ENCODE measurements at regions not wholly inside any gene's neighbourhood (a gene's known extent, or its start where the extent isn't known, plus 50 kb on each side); places are given as distances from the start of the nearest gene placed in this dataset.

DNA sequence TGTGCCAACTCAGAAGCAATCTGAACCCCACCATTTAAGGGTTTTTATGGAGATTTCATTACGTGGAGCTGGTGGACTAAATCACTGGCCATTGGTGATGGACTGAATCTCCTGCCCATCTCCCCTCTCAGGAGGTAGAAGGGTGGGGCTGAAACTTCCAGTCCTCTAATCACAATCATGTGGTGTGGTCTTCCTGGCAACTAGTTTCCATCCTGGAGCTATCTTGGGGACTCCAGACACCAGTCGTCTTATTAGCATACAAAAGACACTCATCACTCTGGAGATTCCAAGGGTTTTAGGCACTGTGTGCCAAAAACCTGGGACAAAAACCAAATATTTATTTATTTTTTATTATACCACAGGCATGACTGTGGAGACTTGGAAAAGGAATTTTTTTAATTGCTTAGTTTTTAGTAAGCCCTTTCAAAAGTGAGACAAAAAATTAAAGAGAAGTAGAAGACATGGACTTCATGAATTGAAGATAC, 203.6 kb downstream of the WNT5A start:
- Mint-ChIP-seq H3K27me3 (ENCODE audit: unreplicated experiment) (no peaks in the 10 kb centered on the region), H3K27ac (ENCODE audit: unreplicated experiment) (no peak overlapping the region), H3K9me3 (ENCODE audit: unreplicated experiment) (peaks cover 13% of the 10 kb centered on the region), H3K4me3 (ENCODE audit: unreplicated experiment) (no peak overlapping the region), H3K4me1 (ENCODE audit: unreplicated experiment) (no peaks in the 10 kb centered on the region), H3K36me3 (ENCODE audit: unreplicated experiment) (no peaks in the 10 kb centered on the region)
- TF ChIP-seq, protein P1, sequence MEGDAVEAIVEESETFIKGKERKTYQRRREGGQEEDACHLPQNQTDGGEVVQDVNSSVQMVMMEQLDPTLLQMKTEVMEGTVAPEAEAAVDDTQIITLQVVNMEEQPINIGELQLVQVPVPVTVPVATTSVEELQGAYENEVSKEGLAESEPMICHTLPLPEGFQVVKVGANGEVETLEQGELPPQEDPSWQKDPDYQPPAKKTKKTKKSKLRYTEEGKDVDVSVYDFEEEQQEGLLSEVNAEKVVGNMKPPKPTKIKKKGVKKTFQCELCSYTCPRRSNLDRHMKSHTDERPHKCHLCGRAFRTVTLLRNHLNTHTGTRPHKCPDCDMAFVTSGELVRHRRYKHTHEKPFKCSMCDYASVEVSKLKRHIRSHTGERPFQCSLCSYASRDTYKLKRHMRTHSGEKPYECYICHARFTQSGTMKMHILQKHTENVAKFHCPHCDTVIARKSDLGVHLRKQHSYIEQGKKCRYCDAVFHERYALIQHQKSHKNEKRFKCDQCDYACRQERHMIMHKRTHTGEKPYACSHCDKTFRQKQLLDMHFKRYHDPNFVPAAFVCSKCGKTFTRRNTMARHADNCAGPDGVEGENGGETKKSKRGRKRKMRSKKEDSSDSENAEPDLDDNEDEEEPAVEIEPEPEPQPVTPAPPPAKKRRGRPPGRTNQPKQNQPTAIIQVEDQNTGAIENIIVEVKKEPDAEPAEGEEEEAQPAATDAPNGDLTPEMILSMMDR (IDR thresholded peaks at IDR 0.05) = no peak
- DNase-seq (ENCODE audit: extremely low spot score, unreplicated experiment) = no peak

DNA sequence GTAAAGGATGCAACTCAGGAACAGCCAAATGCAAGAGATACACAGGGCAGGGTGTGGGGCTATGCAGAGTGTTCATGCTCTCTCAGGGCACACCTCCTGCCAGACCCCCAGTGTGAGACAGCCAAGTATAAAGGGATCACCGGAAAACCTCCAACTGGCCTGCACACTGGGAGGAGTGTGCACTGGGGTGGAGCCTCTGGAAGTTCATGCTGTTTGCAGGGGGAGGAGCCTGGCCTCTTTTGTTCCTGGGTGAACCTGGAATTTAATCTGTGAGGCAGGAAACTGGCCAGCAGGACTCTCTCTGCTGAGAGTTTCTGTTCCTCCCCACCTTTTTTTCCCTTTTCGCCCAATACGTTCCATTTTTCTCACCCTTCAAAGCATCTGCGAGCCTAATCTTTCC, 204.1 kb downstream of the WNT5A start:
- H3K9me3 Mint-ChIP-seq (ENCODE audit: unreplicated experiment) = peaks cover 13% of the 10 kb centered on the region
- no peaks in the 10 kb centered on the region for H3K36me3 Mint-ChIP-seq (ENCODE audit: unreplicated experiment)
- no peak overlapping the region for H3K27ac Mint-ChIP-seq (ENCODE audit: unreplicated experiment)
- no peak overlapping the region for H3K4me3 Mint-ChIP-seq (ENCODE audit: unreplicated experiment)
- TF ChIP-seq, protein P1 (IDR thresholded peaks at IDR 0.05) = no peak
- H3K27me3 Mint-ChIP-seq (ENCODE audit: unreplicated experiment) = no peaks in the 10 kb centered on the region
- no peak for DNase-seq (ENCODE audit: extremely low spot score, unreplicated experiment)
- H3K4me1 Mint-ChIP-seq (ENCODE audit: unreplicated experiment) = no peaks in the 10 kb centered on the region

DNA sequence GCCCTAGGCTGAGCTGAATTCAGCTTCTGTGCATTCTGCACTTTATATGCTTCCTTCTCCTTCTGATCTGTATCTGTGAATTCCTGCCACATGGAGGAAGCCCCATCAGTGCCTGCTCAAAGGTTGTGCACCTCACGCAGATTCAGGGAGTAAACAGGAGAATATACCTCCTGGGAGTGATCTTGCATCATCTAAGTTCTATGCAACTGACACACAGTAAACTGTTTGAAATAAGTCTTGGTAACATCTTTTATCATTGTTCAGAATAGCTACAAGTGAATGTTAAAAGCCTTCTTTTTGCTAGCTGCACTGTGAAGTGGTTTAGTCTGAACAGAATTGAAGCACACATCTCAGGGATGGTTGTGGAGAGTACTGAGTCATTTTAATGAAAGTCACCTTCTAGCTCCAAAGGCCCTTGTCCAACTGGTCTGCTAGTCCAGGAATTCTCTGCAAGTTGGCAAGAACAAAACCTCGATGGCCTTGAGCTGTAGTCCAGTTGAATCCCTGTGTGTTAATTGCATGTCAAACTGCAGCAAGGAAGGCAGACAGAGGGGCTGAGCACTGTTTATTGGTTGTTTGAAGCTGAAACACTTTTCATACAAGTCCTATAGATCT, 215.0 kb downstream of the WNT5A start:
- DNase-seq (ENCODE audit: extremely low spot score, unreplicated experiment) = no peak
- no peaks in the 10 kb centered on the region for H3K36me3 Mint-ChIP-seq (ENCODE audit: unreplicated experiment)
- no peaks in the 10 kb centered on the region for H3K9me3 Mint-ChIP-seq (ENCODE audit: unreplicated experiment)
- no peak overlapping the region for H3K4me3 Mint-ChIP-seq (ENCODE audit: unreplicated experiment)
- no peak overlapping the region for H3K27ac Mint-ChIP-seq (ENCODE audit: unreplicated experiment)
- no peaks in the 10 kb centered on the region for H3K27me3 Mint-ChIP-seq (ENCODE audit: unreplicated experiment)
- TF ChIP-seq, protein P1 (IDR thresholded peaks at IDR 0.05) = no peak
- H3K4me1 Mint-ChIP-seq (ENCODE audit: unreplicated experiment) = peaks cover 3% of the 10 kb centered on the region

DNA sequence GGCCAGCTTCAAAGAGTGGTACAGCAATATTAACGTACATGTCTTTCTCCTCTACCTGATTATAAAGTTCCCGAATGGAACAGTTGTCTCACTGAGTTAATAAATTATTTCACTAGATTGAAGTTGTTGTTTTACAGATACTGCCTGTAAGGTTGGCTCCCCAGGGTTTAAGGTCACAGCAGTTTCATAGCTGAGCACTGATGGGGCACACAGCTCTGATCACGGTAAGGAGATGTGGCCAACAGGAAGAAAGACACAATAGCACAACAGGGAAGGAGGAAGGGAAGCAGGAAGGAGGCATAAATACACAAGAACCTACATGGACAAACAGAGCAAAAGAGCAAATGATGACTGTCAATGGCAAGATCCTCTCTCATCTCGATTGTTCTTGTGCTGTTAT, 215.6 kb downstream of the WNT5A start:
- TF ChIP-seq, protein P1 (IDR thresholded peaks at IDR 0.05) = no peak
- no peak for DNase-seq (ENCODE audit: extremely low spot score, unreplicated experiment)
- Mint-ChIP-seq H3K27ac (ENCODE audit: unreplicated experiment) (no peak overlapping the region), H3K36me3 (ENCODE audit: unreplicated experiment) (no peaks in the 10 kb centered on the region), H3K27me3 (ENCODE audit: unreplicated experiment) (no peaks in the 10 kb centered on the region), H3K4me3 (ENCODE audit: unreplicated experiment) (no peak overlapping the region), H3K9me3 (ENCODE audit: unreplicated experiment) (no peaks in the 10 kb centered on the region), H3K4me1 (ENCODE audit: unreplicated experiment) (peaks cover 3% of the 10 kb centered on the region)

DNA sequence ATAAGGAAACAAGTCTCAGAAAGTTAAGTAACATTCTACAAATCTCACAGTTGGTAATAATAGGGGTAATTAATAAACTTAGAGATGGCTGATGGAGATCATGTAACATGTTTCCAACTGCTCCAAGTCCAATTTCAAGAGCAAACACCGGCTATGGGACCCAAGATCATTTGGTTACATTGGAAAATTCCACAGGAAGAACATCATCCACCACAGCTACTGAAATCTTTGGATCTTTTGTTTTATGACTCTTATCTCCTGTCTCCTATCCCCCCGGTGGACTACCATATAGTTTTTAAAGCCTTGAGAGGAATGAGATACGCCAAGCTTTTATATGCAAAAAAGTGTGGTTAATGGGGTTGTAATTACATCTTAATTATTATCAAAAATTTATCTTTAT, 216.1 kb downstream of the WNT5A start:
- no peaks in the 10 kb centered on the region for H3K9me3 Mint-ChIP-seq (ENCODE audit: unreplicated experiment)
- no peak for DNase-seq (ENCODE audit: extremely low spot score, unreplicated experiment)
- H3K36me3 Mint-ChIP-seq (ENCODE audit: unreplicated experiment) = no peaks in the 10 kb centered on the region
- H3K27me3 Mint-ChIP-seq (ENCODE audit: unreplicated experiment) = no peaks in the 10 kb centered on the region
- TF ChIP-seq, protein P1 (IDR thresholded peaks at IDR 0.05) = no peak
- H3K27ac Mint-ChIP-seq (ENCODE audit: unreplicated experiment) = no peak overlapping the region
- H3K4me1 Mint-ChIP-seq (ENCODE audit: unreplicated experiment) = peaks cover 3% of the 10 kb centered on the region
- H3K4me3 Mint-ChIP-seq (ENCODE audit: unreplicated experiment) = no peak overlapping the region

Data from osteocyte (in vitro differentiated cells).